Esophagus mucosa (tissue), 1 donor: ENCODE measurements at regions not wholly inside any gene's neighbourhood (a gene's known extent, or its start where the extent isn't known, plus 50 kb on each side); places are given as distances from the start of the nearest gene placed in this dataset.
"Not testable (repeated sequence)": the region's sequence is repeated elsewhere in the genome, so short reads cannot be mapped to it uniquely, and the experiment has no call there.

Source experiments
- ATAC-seq: fragments of 200-7000 bp; cut with Tn5 transposase; one replicate; pipeline ENCODE4 v1.9.1; 2020
- donor health status: DM: yes; HTN: yes; CAD: no.

GRCh38 chr2:49298693-49299092 is 144.4 kb upstream of the FSHR start:
- ATAC-seq, result not testable (repeated sequence)

GRCh38 chr2:49298230-49298629 is 143.9 kb upstream of the FSHR start:
- no peak for ATAC-seq

- ATAC-seq, result no peak
Observed at GRCh38 chr2:49296107-49296867, 142.0 kb upstream of the FSHR start.

GRCh38 chr2:49294225-49294624 is 139.9 kb upstream of the FSHR start:
- ATAC-seq, result no peak

GRCh38 chr2:49291619-49292018 is 137.3 kb upstream of the FSHR start:
- ATAC-seq, result no peak

GRCh38 chr2:49289711-49290110 is 135.4 kb upstream of the FSHR start:
- ATAC-seq, result no peak

- no peak for ATAC-seq
Observed at GRCh38 chr2:49288902-49289700, 134.8 kb upstream of the FSHR start.

- ATAC-seq, result no peak
Observed at GRCh38 chr2:49288113-49288705, 133.9 kb upstream of the FSHR start.

- no peak for ATAC-seq
Observed at GRCh38 chr2:49286726-49287125, 132.4 kb upstream of the FSHR start.

- no peak for ATAC-seq
Observed at GRCh38 chr2:49286045-49286444, 131.7 kb upstream of the FSHR start.

GRCh38 chr2:49278561-49278960 is 124.2 kb upstream of the FSHR start:
- ATAC-seq, result no peak

GRCh38 chr2:49278141-49278540 is 123.8 kb upstream of the FSHR start:
- ATAC-seq, result no peak

- ATAC-seq, result no peak
Observed at GRCh38 chr2:49271060-49271606, 116.8 kb upstream of the FSHR start.

- ATAC-seq, result no peak
Observed at GRCh38 chr2:49270091-49270490, 115.8 kb upstream of the FSHR start.

GRCh38 chr2:49265471-49265870 is 111.2 kb upstream of the FSHR start:
- no peak for ATAC-seq

GRCh38 chr2:49262801-49263560 is 108.7 kb upstream of the FSHR start:
- ATAC-seq, result no peak

- no peak for ATAC-seq
Observed at GRCh38 chr2:49261781-49262180, 107.5 kb upstream of the FSHR start.

GRCh38 chr2:49260979-49261538 is 106.7 kb upstream of the FSHR start:
- ATAC-seq, result no peak

- ATAC-seq, result no peak
Observed at GRCh38 chr2:49259926-49260325, 105.6 kb upstream of the FSHR start.

GRCh38 chr2:49255409-49255971 is 101.2 kb upstream of the FSHR start:
- no peak for ATAC-seq

- ATAC-seq, result no peak
Observed at GRCh38 chr2:49254401-49254800, 100.1 kb upstream of the FSHR start.

- no peak for ATAC-seq
Observed at GRCh38 chr2:49251766-49252165, 97.5 kb upstream of the FSHR start.
